ENCODE measurements at regions not wholly inside any gene's neighbourhood (a gene's known extent, or its start where the extent isn't known, plus 50 kb on each side); places are given as distances from the start of the nearest gene placed in this dataset.

DNA sequence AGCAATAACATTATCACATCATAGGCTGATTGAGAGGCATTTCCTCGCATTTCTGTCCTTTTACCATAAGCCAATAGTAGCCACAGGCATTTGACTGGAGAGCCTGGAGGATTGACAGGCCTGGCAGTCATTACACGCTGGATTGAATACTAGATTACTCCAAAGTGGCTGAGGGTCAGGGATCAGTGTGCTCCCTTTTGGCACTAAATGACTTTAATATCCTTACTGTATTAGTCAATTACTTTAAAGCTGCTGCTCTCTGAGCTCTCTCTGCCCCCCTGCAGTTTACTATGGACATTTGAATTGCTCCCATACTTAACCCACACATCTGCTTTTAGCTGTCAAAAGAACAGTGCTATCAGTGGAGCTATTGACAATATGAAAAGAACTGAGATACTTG lies 302.0 kb downstream of the TFEC start:
- Histone ChIP-seq H3K9ac (ENCODE audit: low read length) (no peak overlapping the region), H2AFZ (ENCODE audit: low read length) (no peak overlapping the region), H3F3A (ENCODE audit: insufficient read depth, low read length) (no peaks in the 10 kb centered on the region), H3K4me1 (ENCODE audit: insufficient read depth, low read length, severe bottlenecking) (no peaks in the 10 kb centered on the region), H3K9me3 (ENCODE audit: low read length) (no peaks in the 10 kb centered on the region), H3K36me3 (ENCODE audit: insufficient read depth, low read length) (no peaks in the 10 kb centered on the region), H4K20me1 (ENCODE audit: insufficient read depth, low read length) (no peaks in the 10 kb centered on the region), H3K4me3 (ENCODE audit: low read depth, low read length, poor library complexity, severe bottlenecking) (no peak overlapping the region), H3K9me2 (ENCODE audit: low read depth, low read length) (no peaks in the 10 kb centered on the region), H3K27ac (ENCODE audit: low read depth, low read length, poor library complexity, severe bottlenecking) (no peak overlapping the region), H3K27me3 (ENCODE audit: insufficient read depth, low read length) (peaks cover 9% of the 10 kb centered on the region; the same call in 1 of the 2 replicates), H3K4me2 (ENCODE audit: low read length) (no peak overlapping the region), H3K79me2 (ENCODE audit: insufficient read depth, low read length) (no peaks in the 10 kb centered on the region)
- TF ChIP-seq EZH2 (IDR thresholded peaks at IDR 0.05; ENCODE audit: borderline replicate concordance, low read length), result no peak
- TF ChIP-seq, protein P1, sequence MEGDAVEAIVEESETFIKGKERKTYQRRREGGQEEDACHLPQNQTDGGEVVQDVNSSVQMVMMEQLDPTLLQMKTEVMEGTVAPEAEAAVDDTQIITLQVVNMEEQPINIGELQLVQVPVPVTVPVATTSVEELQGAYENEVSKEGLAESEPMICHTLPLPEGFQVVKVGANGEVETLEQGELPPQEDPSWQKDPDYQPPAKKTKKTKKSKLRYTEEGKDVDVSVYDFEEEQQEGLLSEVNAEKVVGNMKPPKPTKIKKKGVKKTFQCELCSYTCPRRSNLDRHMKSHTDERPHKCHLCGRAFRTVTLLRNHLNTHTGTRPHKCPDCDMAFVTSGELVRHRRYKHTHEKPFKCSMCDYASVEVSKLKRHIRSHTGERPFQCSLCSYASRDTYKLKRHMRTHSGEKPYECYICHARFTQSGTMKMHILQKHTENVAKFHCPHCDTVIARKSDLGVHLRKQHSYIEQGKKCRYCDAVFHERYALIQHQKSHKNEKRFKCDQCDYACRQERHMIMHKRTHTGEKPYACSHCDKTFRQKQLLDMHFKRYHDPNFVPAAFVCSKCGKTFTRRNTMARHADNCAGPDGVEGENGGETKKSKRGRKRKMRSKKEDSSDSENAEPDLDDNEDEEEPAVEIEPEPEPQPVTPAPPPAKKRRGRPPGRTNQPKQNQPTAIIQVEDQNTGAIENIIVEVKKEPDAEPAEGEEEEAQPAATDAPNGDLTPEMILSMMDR (IDR thresholded peaks at IDR 0.05; ENCODE audit: low read length), result no peak

DNA sequence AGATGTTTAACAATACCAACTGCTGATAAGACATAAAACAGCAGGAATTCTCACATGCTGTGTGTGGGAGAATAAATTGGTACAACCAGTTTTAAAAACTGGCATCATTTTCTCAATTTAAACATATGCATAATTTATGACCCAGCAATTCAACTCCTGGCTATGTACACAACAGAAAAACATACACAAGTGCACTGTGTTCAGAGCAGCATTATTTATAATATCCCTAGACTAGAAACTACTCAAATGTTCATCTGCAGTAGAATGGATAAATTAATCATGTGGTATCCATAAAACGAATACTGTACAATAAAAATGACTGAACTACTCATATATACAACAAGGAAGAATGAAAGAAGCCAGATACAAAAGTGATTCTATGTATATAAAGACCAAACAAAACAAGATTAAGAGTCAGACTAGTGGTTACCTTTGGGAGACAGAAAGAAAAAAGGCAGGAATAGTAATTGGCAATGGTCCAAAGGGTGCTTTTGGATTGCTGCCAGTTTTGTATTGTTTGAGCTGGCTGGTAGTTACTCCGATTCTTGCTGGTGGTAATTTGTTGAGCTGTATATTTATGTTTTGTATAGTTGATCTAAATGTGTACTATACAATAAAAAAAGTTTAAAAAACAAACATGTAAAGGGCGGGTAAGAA lies 306.0 kb downstream of the TFEC start:
- Histone ChIP-seq H3K27ac (ENCODE audit: low read depth, low read length, poor library complexity, severe bottlenecking) (no peak overlapping the region), H3K27me3 (ENCODE audit: insufficient read depth, low read length) (no peaks in the 10 kb centered on the region), H3K9ac (ENCODE audit: low read length) (no peak overlapping the region), H3K4me2 (ENCODE audit: low read length) (no peak overlapping the region), H3K4me3 (ENCODE audit: low read depth, low read length, poor library complexity, severe bottlenecking) (no peak overlapping the region), H3K79me2 (ENCODE audit: insufficient read depth, low read length) (no peaks in the 10 kb centered on the region), H3F3A (ENCODE audit: insufficient read depth, low read length) (no peaks in the 10 kb centered on the region), H4K20me1 (ENCODE audit: insufficient read depth, low read length) (no peaks in the 10 kb centered on the region), H3K36me3 (ENCODE audit: insufficient read depth, low read length) (no peaks in the 10 kb centered on the region), H3K9me2 (ENCODE audit: low read depth, low read length) (no peaks in the 10 kb centered on the region), H3K9me3 (ENCODE audit: low read length) (no peaks in the 10 kb centered on the region), H3K4me1 (ENCODE audit: insufficient read depth, low read length, severe bottlenecking) (no peaks in the 10 kb centered on the region), H2AFZ (ENCODE audit: low read length) (no peak overlapping the region)
- TF ChIP-seq, protein P1 (IDR thresholded peaks at IDR 0.05; ENCODE audit: low read length), result no peak
- TF ChIP-seq EZH2 (IDR thresholded peaks at IDR 0.05; ENCODE audit: borderline replicate concordance, low read length), result no peak

DNA sequence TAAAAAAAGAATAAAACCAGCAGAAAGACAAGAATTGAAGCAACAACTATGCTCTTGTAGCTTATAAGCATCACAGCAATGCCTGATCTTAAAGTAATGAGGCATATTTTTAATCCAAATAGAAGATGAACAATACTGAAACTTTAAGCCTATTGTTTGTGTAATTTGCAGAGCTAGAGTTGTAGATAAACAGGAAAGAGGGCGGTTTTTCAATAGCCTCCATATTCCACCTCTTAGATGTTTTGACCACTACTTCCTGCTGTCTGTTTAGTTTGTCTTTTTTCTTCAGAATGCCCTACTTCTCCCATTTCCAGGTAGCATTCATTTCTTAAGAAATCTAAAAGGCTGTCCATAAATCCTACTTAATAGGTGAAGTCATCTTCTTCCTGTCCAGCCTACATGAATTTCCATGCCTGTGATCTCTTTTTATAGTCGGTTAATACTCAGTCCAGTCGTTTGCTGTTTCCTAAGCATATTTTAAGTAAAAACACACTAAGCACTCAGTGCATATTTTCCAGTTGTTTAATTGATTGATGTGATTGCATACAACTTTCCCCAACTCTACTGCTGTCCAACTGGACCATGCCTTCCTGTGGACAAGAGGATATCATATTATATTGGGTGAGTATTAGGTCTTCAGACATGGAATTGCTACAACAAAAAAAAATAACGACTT lies 308.1 kb downstream of the TFEC start:
- no peak for TF ChIP-seq EZH2 (IDR thresholded peaks at IDR 0.05; ENCODE audit: borderline replicate concordance, low read length)
- TF ChIP-seq, protein P1 (IDR thresholded peaks at IDR 0.05; ENCODE audit: low read length), result no peak
- Histone ChIP-seq H4K20me1 (ENCODE audit: insufficient read depth, low read length) (no peaks in the 10 kb centered on the region), H3K4me1 (ENCODE audit: insufficient read depth, low read length, severe bottlenecking) (no peaks in the 10 kb centered on the region), H3K4me2 (ENCODE audit: low read length) (no peak overlapping the region), H3K27me3 (ENCODE audit: insufficient read depth, low read length) (no peaks in the 10 kb centered on the region), H3K9me3 (ENCODE audit: low read length) (no peaks in the 10 kb centered on the region), H3F3A (ENCODE audit: insufficient read depth, low read length) (no peaks in the 10 kb centered on the region), H3K9me2 (ENCODE audit: low read depth, low read length) (no peaks in the 10 kb centered on the region), H2AFZ (ENCODE audit: low read length) (no peak overlapping the region), H3K9ac (ENCODE audit: low read length) (no peak overlapping the region), H3K27ac (ENCODE audit: low read depth, low read length, poor library complexity, severe bottlenecking) (no peak overlapping the region), H3K79me2 (ENCODE audit: insufficient read depth, low read length) (no peaks in the 10 kb centered on the region), H3K4me3 (ENCODE audit: low read depth, low read length, poor library complexity, severe bottlenecking) (no peak overlapping the region), H3K36me3 (ENCODE audit: insufficient read depth, low read length) (no peaks in the 10 kb centered on the region)

Measured in OCI-LY1 (cell line).